ENCODE measurements at regions not wholly inside any gene's neighbourhood (a gene's known extent, or its start where the extent isn't known, plus 50 kb on each side); places are given as distances from the start of the nearest gene placed in this dataset.

DNA sequence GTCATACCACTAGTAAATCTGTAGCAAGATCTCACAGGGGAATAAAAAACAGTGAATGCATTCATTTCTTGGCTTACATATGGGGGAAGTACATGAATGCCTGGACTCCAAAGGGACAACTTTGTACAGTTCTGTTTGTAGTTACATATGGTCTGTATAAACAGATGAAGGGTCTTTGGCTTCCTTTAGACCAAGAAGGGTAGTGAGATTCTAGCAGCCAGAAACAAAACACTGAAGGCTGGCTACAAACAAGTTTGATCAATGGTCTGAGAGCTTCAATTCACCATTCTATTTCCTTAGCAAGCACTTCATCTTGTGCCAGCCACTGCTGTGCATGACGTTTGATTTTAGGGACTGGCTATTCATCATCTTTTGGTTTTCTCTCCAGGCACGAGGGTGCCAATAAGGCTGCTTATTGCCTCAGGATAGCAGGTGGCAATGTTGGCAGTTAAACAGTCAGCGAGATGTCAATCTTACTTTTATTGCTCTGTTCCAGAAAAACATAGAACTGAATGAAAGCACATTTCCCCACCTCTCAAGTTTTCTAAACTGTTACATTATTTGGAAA, 313.7 kb upstream of the COL8A1 start:
- H3K27me3 ChIP-seq (ENCODE audit: control insufficient read depth, insufficient read depth, low read length) = no peaks in the 10 kb centered on the region
- no peaks in the 10 kb centered on the region for H3K36me3 ChIP-seq (ENCODE audit: control insufficient read depth, insufficient read depth, low read length)
- H3K9me3 ChIP-seq (replicated peaks; ENCODE audit: control insufficient read depth, low read depth, low read length) = no peaks in the 10 kb centered on the region
- no peak overlapping the region for H3K27ac ChIP-seq (ENCODE audit: low read length)
- DNase-seq = peak; percentile 20
- no peak overlapping the region for H3K4me3 ChIP-seq (ENCODE audit: low read length)
- 0% methylated on average over 1 of the region's 3 CpGs for WGBS (ENCODE audit: insufficient coverage)
- peaks cover 3% of the 10 kb centered on the region for H3K4me1 ChIP-seq (ENCODE audit: control insufficient read depth, insufficient read depth, low read length)

DNA sequence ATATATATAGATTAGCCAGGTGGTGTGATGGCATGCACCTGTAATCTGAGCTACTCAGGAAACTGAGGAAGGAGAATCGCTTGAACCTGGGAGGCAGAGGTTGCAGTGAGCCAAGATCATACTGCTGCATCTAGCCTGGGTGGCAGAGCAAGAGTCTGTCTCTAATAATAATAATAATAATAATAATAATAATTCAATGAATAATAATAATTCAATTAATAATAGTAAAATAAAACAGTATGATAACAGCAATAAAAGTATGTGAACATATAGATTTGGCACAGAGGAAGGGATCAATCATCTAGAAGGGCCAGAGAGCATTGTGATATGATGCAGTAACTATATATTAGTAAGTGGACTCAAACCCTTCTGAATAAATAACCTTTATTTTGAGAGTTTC, 314.5 kb upstream of the COL8A1 start:
- peaks cover 3% of the 10 kb centered on the region for H3K4me1 ChIP-seq (ENCODE audit: control insufficient read depth, insufficient read depth, low read length)
- no peak for DNase-seq
- no CpG with 5 or more reads among the region's 1 CpG for WGBS (ENCODE audit: insufficient coverage)
- H3K36me3 ChIP-seq (ENCODE audit: control insufficient read depth, insufficient read depth, low read length) = no peaks in the 10 kb centered on the region
- no peaks in the 10 kb centered on the region for H3K9me3 ChIP-seq (replicated peaks; ENCODE audit: control insufficient read depth, low read depth, low read length)
- no peak overlapping the region for H3K4me3 ChIP-seq (ENCODE audit: low read length)
- no peaks in the 10 kb centered on the region for H3K27me3 ChIP-seq (ENCODE audit: control insufficient read depth, insufficient read depth, low read length)
- H3K27ac ChIP-seq (ENCODE audit: low read length) = no peak overlapping the region

DNA sequence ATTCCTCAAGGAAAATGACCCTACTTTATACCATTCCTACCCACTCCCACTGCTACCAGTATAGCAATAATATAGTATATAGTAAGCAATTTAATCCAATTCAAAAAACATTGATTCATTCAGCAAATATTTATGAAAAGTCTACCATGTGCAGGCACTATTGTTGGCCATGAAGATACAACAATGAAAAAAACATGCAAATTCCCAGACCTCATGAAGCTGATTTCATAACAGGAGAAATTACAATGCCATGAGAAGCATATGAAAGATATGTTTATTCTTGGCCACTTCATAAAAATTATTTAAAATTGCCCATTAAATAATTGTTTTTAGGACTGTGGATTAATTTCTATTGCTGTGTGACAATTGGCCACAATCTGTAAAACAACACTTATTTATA, 315.8 kb upstream of the COL8A1 start:
- Histone ChIP-seq H3K4me3 (ENCODE audit: low read length) (no peak overlapping the region), H3K27me3 (ENCODE audit: control insufficient read depth, insufficient read depth, low read length) (no peaks in the 10 kb centered on the region), H3K4me1 (ENCODE audit: control insufficient read depth, insufficient read depth, low read length) (peaks cover 3% of the 10 kb centered on the region), H3K9me3 (replicated peaks; ENCODE audit: control insufficient read depth, low read depth, low read length) (no peaks in the 10 kb centered on the region), H3K27ac (ENCODE audit: low read length) (no peak overlapping the region), H3K36me3 (ENCODE audit: control insufficient read depth, insufficient read depth, low read length) (no peaks in the 10 kb centered on the region)
- no peak for DNase-seq

DNA sequence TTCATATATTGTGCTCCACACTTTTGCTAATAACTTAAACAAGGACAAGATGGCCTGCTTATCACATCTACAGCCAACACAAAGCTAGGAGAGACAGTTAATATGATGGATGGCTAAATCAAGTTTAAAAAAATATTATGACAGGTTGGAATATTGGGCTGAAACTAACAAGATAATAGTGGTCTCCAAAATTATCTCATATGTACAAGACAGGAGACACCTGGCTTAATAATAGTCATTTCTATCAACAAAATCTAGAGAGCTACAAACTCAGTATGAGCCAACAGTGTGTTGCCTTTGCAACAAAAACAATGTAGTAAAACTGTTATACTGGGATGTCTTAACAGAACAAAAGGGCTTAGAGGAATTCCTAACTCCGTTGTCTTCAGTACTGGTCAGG, 317.1 kb upstream of the COL8A1 start:
- no peak overlapping the region for H3K4me3 ChIP-seq (ENCODE audit: low read length)
- DNase-seq = no peak
- no peak overlapping the region for H3K27ac ChIP-seq (ENCODE audit: low read length)
- no peaks in the 10 kb centered on the region for H3K9me3 ChIP-seq (replicated peaks; ENCODE audit: control insufficient read depth, low read depth, low read length)
- H3K27me3 ChIP-seq (ENCODE audit: control insufficient read depth, insufficient read depth, low read length) = no peaks in the 10 kb centered on the region
- H3K36me3 ChIP-seq (ENCODE audit: control insufficient read depth, insufficient read depth, low read length) = no peaks in the 10 kb centered on the region
- H3K4me1 ChIP-seq (ENCODE audit: control insufficient read depth, insufficient read depth, low read length) = peaks cover 3% of the 10 kb centered on the region
- WGBS (ENCODE audit: insufficient coverage) = no CpG with 5 or more reads among the region's 1 CpG

DNA sequence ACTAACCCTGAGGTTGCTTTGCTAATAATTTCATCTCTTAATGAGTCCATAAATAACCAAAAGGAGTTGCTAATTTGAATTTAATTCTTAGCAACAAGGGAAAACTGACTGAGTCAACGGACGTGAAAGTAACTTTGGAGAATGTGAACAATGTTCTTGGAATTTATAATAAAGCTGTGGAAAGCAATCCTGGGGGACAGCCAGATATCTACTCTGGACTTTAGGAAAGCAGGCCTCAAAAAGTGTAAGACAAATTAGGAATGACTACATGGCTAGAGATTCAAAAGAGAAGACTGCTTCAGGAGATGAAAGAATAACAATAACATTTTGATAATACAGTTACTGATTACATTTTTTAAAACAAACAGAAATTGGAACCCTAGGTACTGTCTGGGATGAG, 318.4 kb upstream of the COL8A1 start:
- Histone ChIP-seq H3K4me3 (ENCODE audit: low read length) (no peak overlapping the region), H3K9me3 (replicated peaks; ENCODE audit: control insufficient read depth, low read depth, low read length) (no peaks in the 10 kb centered on the region), H3K27me3 (ENCODE audit: control insufficient read depth, insufficient read depth, low read length) (no peaks in the 10 kb centered on the region), H3K27ac (ENCODE audit: low read length) (no peak overlapping the region), H3K4me1 (ENCODE audit: control insufficient read depth, insufficient read depth, low read length) (no peaks in the 10 kb centered on the region), H3K36me3 (ENCODE audit: control insufficient read depth, insufficient read depth, low read length) (no peaks in the 10 kb centered on the region)
- no CpG with 5 or more reads among the region's 2 CpGs for WGBS (ENCODE audit: insufficient coverage)
- DNase-seq = peak; percentile 43

DNA sequence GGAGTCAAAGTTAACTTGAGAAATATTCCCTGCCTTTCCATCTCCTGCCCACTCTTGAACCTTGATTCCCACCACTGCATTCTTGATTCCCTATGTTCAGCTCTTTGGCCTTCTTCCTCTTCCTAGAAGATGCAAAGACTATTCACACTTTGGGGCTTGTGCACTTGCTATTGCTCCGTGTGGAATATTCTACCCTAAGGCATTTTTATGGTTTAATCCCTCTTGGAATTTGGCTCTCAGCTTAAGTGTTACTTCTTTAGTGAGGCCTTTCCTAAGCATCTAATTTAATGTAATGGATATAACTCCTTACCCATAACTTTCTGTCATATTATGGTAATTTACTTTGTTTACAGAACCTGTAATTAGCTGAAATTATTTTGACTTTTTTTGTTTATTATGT, 318.9 kb upstream of the COL8A1 start:
- Histone ChIP-seq H3K9me3 (replicated peaks; ENCODE audit: control insufficient read depth, low read depth, low read length) (no peaks in the 10 kb centered on the region), H3K27ac (ENCODE audit: low read length) (no peak overlapping the region), H3K27me3 (ENCODE audit: control insufficient read depth, insufficient read depth, low read length) (no peaks in the 10 kb centered on the region), H3K4me1 (ENCODE audit: control insufficient read depth, insufficient read depth, low read length) (no peaks in the 10 kb centered on the region), H3K4me3 (ENCODE audit: low read length) (no peak overlapping the region), H3K36me3 (ENCODE audit: control insufficient read depth, insufficient read depth, low read length) (no peaks in the 10 kb centered on the region)
- WGBS (ENCODE audit: insufficient coverage) = no CpG with 5 or more reads among the region's 1 CpG
- DNase-seq = no peak

DNA sequence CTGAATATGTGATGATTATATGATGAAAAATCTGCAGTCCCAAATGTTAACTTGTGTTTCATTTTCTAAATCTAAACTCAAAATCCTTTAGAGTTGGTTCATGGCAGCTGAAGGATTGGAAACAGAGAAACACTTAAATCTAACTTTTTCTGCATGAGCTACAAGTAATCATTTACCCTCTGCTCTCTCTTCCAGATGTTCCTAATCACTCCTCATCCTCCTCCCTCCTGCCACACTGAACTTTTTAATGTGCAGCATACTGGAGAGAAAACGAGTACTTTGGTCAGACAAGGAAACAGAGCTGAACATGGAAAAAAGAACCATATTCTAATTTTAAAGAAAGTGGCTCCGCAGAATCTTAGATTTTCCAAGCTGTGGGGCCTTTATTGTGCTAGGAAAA, 321.2 kb upstream of the COL8A1 start:
- H3K4me1 ChIP-seq (ENCODE audit: control insufficient read depth, insufficient read depth, low read length) = no peaks in the 10 kb centered on the region
- peak; percentile 15 for DNase-seq
- no peaks in the 10 kb centered on the region for H3K36me3 ChIP-seq (ENCODE audit: control insufficient read depth, insufficient read depth, low read length)
- H3K4me3 ChIP-seq (ENCODE audit: low read length) = no peak overlapping the region
- no peak overlapping the region for H3K27ac ChIP-seq (ENCODE audit: low read length)
- H3K27me3 ChIP-seq (ENCODE audit: control insufficient read depth, insufficient read depth, low read length) = no peaks in the 10 kb centered on the region
- H3K9me3 ChIP-seq (replicated peaks; ENCODE audit: control insufficient read depth, low read depth, low read length) = no peaks in the 10 kb centered on the region
- no CpG with 5 or more reads among the region's 2 CpGs for WGBS (ENCODE audit: insufficient coverage)

DNA sequence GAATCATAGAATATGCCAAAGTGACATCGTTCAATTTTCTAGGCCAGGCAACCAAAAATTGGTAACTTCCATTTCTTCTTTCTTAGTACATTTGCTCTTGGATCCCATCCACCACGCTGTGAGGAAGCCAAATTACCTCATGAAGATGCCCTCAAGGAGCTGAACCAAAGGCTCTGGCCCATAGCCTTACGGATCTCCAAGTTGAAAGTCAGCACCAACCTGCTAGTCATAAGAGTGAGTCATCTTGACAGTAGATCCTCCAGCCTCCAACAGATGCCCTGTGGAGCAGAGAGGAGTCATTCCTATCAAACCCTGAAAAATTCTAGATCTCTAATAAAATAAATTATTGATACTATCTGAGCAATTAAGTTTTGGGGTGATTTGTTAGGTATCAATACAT, 322.5 kb upstream of the COL8A1 start:
- DNase-seq = no peak
- Histone ChIP-seq H3K27me3 (ENCODE audit: control insufficient read depth, insufficient read depth, low read length) (no peaks in the 10 kb centered on the region), H3K9me3 (replicated peaks; ENCODE audit: control insufficient read depth, low read depth, low read length) (no peaks in the 10 kb centered on the region), H3K4me1 (ENCODE audit: control insufficient read depth, insufficient read depth, low read length) (no peaks in the 10 kb centered on the region), H3K36me3 (ENCODE audit: control insufficient read depth, insufficient read depth, low read length) (no peaks in the 10 kb centered on the region), H3K4me3 (ENCODE audit: low read length) (no peak overlapping the region), H3K27ac (ENCODE audit: low read length) (no peak overlapping the region)
- WGBS (ENCODE audit: insufficient coverage) = 83% methylated on average over 3 of the region's 3 CpGs

DNA sequence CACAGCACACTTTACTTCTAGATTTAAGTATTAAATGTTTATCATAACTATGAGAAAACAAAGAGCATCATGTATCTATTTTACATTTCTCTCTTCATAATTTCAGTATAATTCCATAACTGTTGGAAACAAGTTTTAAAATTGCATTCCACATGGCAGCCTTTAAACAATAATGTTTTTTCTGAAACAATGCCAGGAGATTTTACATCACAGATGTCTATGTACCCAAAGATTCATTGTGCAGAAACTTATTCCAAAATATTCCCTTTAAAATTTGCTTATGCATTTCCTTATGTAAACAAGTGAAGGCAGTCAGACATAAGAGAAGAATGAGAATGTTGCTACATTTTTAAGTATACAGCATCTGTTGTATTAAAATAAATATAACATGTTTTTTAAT, 324.9 kb upstream of the COL8A1 start:
- no peak for DNase-seq
- H3K9me3 ChIP-seq (replicated peaks; ENCODE audit: control insufficient read depth, low read depth, low read length) = peaks cover 5% of the 10 kb centered on the region
- H3K4me1 ChIP-seq (ENCODE audit: control insufficient read depth, insufficient read depth, low read length) = no peaks in the 10 kb centered on the region
- no peaks in the 10 kb centered on the region for H3K27me3 ChIP-seq (ENCODE audit: control insufficient read depth, insufficient read depth, low read length)
- no peak overlapping the region for H3K27ac ChIP-seq (ENCODE audit: low read length)
- H3K4me3 ChIP-seq (ENCODE audit: low read length) = no peak overlapping the region
- no peaks in the 10 kb centered on the region for H3K36me3 ChIP-seq (ENCODE audit: control insufficient read depth, insufficient read depth, low read length)

DNA sequence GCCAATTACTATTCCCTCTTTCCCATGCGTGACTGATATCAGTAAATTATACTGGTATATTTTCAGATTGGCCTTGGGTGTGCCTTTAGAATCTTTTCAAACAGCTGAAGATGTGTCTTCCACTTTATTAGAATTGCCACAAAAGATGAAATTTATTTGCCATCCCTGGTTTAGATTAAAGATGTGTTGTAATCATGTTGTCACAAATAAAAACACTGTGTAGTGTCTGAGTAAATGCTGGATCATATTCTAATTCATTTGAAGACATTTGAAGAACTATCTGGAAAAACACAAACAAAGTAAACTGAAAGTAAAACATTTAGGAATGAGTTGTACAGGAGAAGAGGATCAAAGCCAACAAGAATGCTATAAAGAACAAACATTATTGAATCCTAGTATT, 339.7 kb upstream of the COL8A1 start:
- Histone ChIP-seq H3K36me3 (ENCODE audit: control insufficient read depth, insufficient read depth, low read length) (no peaks in the 10 kb centered on the region), H3K4me1 (ENCODE audit: control insufficient read depth, insufficient read depth, low read length) (no peaks in the 10 kb centered on the region), H3K27ac (ENCODE audit: low read length) (no peak overlapping the region), H3K4me3 (ENCODE audit: low read length) (no peak overlapping the region), H3K27me3 (ENCODE audit: control insufficient read depth, insufficient read depth, low read length) (no peaks in the 10 kb centered on the region), H3K9me3 (replicated peaks; ENCODE audit: control insufficient read depth, low read depth, low read length) (no peaks in the 10 kb centered on the region)
- no CpG with 5 or more reads among the region's 1 CpG for WGBS (ENCODE audit: insufficient coverage)
- DNase-seq = no peak

DNA sequence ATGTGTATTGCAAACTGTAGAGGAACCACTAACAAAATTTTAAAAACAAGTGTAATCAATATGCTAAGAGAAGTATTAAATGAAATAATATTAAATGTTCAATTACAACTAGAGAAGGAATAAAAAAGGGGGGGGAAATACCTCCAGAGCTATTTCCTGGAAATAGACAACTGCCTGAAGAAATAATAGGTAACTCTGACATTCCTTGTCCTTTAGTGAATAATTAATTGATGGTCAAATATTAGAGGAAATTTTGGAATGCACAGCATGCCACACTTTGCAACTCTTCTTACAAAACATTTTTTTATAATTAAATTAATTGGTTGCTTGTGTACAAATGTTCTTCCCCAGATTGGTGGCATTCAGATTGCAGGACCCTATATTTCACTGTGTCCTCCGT, 342.6 kb upstream of the COL8A1 start:
- no peak overlapping the region for H3K4me3 ChIP-seq (ENCODE audit: low read length)
- no peak overlapping the region for H3K27ac ChIP-seq (ENCODE audit: low read length)
- H3K36me3 ChIP-seq (ENCODE audit: control insufficient read depth, insufficient read depth, low read length) = no peaks in the 10 kb centered on the region
- no CpG with 5 or more reads among the region's 1 CpG for WGBS (ENCODE audit: insufficient coverage)
- H3K4me1 ChIP-seq (ENCODE audit: control insufficient read depth, insufficient read depth, low read length) = no peaks in the 10 kb centered on the region
- no peaks in the 10 kb centered on the region for H3K9me3 ChIP-seq (replicated peaks; ENCODE audit: control insufficient read depth, low read depth, low read length)
- H3K27me3 ChIP-seq (ENCODE audit: control insufficient read depth, insufficient read depth, low read length) = no peaks in the 10 kb centered on the region
- DNase-seq = no peak
